Dedifferentiated amniotic fluid mesenchymal stem cell (primary cell): ENCODE measurements at regions not wholly inside any gene's neighbourhood (a gene's known extent, or its start where the extent isn't known, plus 50 kb on each side); places are given as distances from the start of the nearest gene placed in this dataset.
"Not testable (repeated sequence)": the region's sequence is repeated elsewhere in the genome, so short reads cannot be mapped to it uniquely, and the experiment has no call there.

ENCODE experiments used
- DNase-seq: peaks from one replicate; pipeline ENCODE4 v3.0.0-alpha.2; 2016; ENCODE audit errors: extremely low spot score

DNA sequence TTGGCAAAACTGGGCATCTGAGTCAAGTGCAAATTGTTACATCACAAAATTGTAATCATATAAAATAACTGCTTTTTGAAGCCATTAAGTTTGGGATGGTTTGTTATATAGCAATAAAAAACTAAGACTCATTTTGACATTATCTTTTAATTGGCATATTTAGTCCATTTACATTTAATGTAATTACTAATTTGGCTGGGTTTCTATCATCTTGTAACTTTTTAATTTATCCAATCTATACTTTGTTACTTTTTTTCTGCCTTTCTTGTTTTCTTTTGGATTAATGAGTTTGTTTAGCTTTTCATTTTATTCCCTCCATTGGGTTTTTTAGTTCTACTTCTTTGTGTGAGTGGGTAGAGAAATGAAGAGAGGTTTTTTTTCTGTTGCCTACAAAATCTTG lies 76.3 kb downstream of the DRAM2 start:
- no peak for DNase-seq

DNA sequence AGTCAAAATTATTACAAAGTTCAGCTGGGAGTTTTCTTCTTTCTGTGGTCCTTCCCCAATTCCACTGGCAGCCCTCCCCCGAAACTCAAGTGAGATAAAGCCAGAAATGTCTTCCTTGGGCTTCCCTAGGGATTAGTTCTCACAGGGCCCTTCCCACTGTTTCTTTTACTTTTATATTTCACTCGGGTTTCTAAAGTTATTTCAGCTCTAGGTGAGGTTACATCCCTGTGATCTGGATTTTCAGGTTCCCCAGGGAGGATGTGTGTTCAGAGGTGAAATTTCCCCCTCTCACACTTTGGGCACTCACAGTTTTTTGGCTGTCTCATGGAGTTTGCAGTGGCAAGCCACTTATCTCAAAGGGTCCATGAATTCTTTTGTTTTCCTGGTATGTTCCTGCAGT lies 77.3 kb downstream of the DRAM2 start:
- no peak for DNase-seq

DNA sequence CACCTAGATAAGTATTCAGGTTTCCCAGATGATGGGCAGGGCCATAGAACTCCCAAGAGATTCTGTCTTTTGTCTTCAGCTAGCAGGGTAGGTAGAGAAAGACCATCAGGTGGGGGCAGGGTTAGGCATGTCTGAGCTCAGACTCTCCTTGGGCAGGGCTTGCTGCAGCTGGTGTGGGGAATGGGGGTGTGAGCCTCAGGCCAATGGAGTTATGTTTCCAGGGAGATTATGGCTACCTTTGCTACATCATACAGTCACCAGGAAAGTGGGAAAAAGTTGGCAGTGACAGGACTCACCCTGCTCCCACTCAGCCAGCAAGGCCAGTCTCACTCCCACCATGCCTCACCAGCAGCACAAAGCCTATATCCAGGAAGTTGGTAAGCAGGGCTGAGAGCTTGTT lies 77.8 kb downstream of the DRAM2 start:
- no peak for DNase-seq

DNA sequence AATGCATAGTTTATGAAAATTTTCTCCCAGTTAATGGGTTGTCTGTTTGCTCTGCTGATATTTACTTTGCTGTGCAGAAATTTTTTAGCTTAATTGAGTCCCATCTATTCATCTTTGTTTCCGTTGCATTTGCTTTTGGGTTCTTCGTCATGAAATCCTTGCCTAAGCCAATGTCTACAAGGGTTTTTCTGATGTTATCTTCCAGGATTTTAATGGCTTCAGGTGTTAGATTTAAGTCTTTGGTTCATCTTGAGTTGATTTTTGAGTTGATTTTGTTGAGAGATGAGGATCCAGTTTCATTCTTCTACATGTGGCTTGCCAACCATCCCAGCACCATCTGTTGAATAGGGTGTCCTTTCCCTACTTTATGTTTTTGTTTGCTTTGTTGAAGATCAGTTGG lies 85.2 kb downstream of the DRAM2 start:
- no peak for DNase-seq

DNA sequence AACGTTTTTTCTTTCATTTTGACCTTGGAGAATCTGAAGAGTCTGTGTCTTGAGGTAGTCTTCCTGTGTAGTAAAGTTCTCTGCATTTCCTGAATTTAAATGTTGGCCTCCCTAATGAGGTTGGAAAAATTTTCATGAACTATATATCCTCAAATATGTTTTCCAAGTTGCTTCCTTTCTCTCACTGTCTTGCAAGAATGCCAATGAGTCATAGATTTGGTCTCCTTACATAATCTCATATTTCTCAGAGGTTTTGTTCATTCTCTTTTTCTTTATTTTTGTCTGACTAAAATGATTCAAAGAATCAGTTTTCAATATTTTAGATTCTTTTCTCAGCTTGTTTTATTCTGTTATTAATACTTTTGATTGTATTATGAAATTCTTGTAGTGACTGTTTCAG lies 87.6 kb downstream of the DRAM2 start:
- peak; percentile 42 for DNase-seq

DNA sequence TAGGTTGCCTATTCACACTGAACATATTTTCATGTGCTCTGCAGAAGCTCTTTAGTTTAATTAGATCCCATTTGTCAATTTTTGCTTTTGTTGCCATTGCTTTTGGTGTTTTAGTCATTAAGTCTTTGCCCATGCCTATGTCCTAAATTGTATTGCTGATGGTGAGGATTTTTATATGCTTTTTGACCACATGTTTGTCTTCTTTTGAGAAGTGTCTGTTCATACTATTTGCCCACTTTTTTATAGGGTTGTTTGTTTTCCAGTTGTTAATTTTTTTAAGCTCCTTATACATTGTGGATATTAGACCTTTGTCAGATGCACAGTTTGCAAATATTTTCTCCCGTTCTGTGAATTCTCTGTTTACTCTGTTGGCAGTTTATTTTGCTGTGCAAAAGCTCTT lies 84.5 kb upstream of the LRIF1 start:
- not testable (repeated sequence) for DNase-seq

DNA sequence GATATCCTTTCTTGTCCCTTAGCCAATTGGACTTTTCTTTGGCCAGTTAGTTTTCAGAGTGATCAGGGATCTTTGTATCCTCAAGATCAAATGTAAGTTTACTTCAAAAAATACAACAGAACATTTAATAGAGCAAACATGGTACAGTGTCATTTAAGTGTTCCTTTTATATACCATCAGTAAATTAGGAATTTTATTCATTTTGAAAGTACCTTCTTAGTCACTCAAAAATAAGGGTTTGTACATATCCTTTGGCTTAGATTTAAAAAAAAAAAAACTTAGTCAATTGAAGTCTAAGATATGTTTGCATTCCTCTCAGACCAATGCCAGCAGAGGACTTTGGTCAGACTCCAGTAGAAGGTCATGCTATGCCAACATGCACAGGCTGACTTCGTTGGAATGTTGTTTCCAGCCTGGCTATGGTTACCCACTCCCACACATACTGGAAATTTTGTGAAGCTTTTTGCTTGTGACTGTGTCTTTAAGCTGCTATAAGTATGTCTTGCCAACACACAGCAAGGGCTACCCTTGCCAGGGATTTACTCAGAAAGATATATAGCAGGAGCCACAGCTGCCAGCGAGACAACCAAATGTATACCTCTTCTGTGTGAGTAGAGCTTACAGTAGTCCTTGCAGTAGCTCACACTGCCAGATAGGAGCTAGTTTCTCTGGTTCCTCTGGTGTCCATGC lies 81.5 kb upstream of the LRIF1 start:
- DNase-seq: peak; percentile 70

DNA sequence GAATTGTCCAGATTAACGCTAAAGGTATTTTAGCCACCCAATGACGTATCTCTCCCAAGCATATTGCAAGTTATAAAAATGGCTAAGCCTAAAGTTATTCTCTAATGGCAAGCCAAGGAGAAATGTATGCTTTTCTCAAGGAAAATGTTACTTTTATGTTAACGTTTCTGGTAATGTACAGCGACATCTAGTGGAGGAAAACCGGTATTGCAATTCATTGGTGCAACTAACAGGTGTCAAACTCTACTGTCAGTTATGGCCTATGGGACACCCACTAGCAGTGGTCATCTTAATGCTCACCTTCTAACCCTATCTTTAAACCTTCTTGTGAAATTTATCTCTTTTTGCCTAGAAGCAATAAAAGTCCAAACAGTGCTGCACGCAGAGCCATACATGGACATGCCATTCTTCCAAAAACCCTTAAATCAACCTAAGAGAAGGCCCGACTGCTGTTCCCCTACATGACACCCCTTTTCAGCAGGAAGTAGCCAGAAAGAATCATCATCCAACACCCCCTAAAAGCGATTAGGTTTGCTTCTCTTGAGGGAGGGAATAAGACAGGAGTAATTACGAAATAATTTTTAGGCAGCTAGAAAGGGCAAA lies 68.7 kb upstream of the LRIF1 start:
- peak; percentile 61 for DNase-seq

DNA sequence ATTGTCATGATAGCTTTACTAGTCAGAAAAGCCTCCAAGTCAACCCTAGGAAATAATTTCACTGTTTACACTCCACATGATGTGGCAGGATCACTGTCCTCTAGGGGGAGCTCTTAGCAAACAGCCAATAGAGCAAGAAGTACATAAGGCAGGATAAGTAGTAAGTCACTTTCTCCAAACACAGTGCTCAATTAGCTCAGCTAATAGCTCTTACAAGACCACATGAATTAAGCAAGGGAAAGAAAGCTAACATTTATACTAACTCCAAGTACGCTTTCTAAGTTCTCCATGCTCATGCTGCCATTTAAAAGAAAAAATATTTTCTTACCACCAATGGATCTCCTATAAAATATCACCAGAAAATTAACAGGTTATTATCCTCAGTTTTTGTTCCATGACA lies 66.9 kb upstream of the LRIF1 start:
- DNase-seq: peak; percentile 49

DNA sequence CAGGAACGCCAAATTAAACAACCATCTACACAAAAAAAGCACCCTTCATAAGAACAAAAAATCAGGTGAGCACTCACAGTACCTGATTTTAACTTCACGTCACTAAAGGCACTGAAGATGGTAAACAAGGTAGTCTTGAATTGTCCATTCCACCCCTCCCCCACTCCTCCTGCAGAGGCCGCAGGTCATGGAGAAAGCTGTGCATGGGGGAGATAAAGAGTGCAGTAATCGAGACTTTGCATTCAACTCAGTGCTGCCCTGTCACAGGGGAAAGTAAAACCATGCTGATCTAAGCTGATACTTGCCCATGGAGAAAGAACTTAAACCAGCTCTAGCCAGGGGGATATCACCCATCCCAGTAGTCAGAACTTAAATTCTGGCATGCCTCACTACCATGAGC lies 61.4 kb upstream of the LRIF1 start:
- no peak for DNase-seq

DNA sequence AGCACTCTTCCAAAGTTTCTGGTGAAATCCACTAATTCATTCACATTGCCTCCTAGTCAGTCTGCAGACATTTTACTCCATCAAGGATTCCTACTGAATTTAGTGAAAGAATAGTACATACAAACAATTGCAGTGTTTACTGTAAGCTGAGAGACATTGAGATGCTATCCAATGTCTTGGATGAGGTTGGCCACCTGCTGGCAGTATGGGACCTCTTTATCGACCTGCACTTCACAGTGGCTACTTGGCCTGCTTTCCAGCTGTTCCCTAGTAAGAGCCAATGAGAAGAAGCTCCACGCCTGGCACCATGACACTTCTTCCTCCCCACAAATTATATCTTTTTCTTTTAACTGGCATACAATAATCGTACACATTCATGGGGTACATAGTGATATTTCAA lies 51.5 kb upstream of the LRIF1 start:
- no peak for DNase-seq
